ENCODE measurements at regions not wholly inside any gene's neighbourhood (a gene's known extent, or its start where the extent isn't known, plus 50 kb on each side); places are given as distances from the start of the nearest gene placed in this dataset.
"Not testable (repeated sequence)": the region's sequence is repeated elsewhere in the genome, so short reads cannot be mapped to it uniquely, and the experiment has no call there.

DNA sequence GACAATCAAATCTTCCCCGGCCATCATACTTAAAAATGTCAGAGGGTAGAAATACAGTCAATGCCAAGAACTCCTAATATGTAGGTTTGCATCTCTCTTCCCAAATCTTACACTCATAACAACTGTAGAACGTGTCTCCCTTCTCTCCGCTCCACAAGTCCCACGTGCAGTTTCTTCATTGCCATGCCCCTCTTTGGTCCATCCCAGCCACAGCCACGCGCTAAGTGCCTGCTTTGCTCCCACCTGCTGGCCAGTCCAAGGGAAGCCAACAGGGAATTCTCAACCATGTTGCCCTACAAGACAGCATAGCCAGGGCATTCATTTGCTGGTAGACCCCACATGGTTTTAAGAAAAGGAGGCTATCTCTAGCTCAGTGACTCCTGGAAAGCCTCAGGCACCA, 420.6 kb upstream of the ISX start:
- no peak for FAIRE-seq
- TF ChIP-seq SPI1 (IDR thresholded peaks at IDR 0.05; ENCODE audit: low read depth, low read length), result no peak
- no peak for TF ChIP-seq POLR2AphosphoS5 (IDR thresholded peaks at IDR 0.05; ENCODE audit: low read depth, low read length)
- TF ChIP-seq POLR2A (IDR thresholded peaks at IDR 0.05; ENCODE audit: low read depth, low read length), result no peak
- no peak for TF ChIP-seq TAF1 (IDR thresholded peaks at IDR 0.05; ENCODE audit: low read depth, low read length)
- no peak for TF ChIP-seq POU2F2 (IDR thresholded peaks at IDR 0.05; ENCODE audit: low read depth, low read length)
- TF ChIP-seq PAX5 (IDR thresholded peaks at IDR 0.05; ENCODE audit: insufficient read depth, low read length, severe bottlenecking), result no peak
- no peak for DNase-seq (ENCODE audit: insufficient read length, low spot score)

DNA sequence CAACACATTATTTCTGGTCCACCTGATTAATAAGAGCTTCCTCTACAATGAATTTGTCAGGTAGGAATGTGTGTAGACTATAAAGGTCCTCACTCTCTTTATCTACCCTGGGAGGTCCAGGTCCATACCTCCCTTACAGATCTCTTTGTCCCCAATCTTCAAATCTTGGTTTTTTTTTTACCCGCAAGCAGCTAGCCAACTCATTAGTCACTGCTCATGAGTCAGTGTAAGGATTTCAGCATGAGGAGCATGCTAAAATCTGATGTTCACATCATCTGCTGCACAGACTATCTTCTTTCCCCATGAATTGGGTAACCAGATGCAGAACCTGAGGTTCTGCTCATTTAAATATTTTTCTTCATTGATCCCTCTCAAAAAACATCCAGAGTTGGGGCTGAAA, 397.0 kb upstream of the ISX start:
- no peak for TF ChIP-seq PAX5 (IDR thresholded peaks at IDR 0.05; ENCODE audit: insufficient read depth, low read length, severe bottlenecking)
- TF ChIP-seq POLR2A (IDR thresholded peaks at IDR 0.05; ENCODE audit: low read depth, low read length), result no peak
- no peak for TF ChIP-seq POU2F2 (IDR thresholded peaks at IDR 0.05; ENCODE audit: low read depth, low read length)
- TF ChIP-seq POLR2AphosphoS5 (IDR thresholded peaks at IDR 0.05; ENCODE audit: low read depth, low read length), result no peak
- TF ChIP-seq TAF1 (IDR thresholded peaks at IDR 0.05; ENCODE audit: low read depth, low read length), result no peak
- no peak for TF ChIP-seq SPI1 (IDR thresholded peaks at IDR 0.05; ENCODE audit: low read depth, low read length)
- DNase-seq (ENCODE audit: insufficient read length, low spot score) (no peak), FAIRE-seq (no peak)

DNA sequence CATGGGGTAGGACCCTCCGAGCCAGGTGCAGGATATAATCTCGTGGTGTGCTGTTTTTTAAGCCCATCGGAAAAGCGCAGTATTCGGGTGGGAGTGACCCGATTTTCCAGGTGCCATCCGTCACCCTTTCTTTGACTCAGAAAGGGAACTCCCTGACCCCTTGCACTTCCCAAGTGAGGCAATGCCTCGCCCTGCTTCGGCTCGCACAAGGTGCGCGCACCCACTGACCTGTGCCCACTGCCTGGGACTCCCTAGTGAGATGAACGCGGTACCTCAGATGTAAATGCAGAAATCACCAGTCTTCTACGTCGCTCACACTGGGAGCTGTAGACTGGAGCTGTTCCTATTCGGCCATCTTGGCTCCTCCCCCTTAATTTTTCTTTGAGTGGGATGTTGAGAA, 382.9 kb upstream of the ISX start:
- DNase-seq (ENCODE audit: insufficient read length, low spot score); FAIRE-seq: not testable (repeated sequence)

DNA sequence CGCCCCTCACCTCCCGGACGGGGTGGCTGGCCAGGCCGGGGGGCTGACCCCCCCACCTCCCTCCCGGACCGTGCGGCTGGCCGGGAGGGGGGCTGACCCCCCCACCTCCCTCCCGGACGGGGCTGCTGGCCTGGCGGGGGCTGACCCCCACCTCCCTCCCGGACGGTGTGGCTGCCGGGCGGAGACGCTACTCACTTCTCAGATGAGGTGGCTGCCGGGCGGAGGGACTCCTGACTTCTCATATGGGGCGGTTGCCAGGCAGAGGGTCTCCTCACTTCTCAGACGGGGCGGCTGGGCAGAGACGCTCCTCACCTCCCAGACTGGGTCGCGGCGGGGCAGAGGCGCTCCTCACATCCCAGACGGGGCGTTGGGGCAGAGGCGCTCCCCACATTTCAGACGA, 381.7 kb upstream of the ISX start:
- not testable (repeated sequence) for FAIRE-seq; DNase-seq (ENCODE audit: insufficient read length, low spot score)

DNA sequence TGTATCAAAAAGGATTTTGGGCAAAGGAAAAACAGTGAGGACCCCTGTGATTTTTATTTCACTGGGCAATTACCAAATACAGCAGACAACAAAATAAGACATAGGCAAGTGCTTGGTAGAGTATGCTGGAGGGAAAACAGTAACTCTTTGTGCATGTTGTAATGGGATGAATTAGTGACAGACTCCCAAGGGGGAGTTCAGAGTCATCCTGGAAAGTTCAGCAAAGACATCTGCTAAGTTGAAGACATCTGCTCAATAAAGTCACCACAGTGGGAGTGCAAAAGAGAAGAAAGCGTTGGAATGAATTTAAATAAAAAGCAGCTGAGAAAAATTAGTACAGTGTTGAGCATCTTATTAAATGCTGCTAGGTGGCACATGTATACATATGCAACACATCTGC, 378.8 kb upstream of the ISX start:
- TF ChIP-seq POLR2A (IDR thresholded peaks at IDR 0.05; ENCODE audit: low read depth, low read length), result no peak
- DNase-seq (ENCODE audit: insufficient read length, low spot score), result no peak
- no peak for FAIRE-seq

DNA sequence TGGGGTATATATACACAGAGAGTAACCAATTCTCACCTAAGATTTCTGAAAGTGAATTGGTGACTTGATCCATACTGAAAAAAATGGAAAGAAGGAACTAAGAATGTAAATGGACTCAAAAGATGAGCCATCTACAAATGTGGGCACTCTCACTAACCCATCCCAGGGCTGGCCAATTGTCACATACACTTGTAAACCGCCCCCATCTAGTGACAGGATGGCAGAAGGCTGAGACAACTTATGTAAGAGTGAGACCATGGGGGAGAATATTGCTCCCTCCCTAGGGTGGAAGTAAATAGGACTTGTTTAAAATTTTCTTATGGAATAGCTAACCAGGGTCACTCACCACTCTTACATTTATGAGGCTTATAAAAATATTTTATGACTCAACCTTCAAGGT, 377.1 kb upstream of the ISX start:
- TF ChIP-seq PAX5 (IDR thresholded peaks at IDR 0.05; ENCODE audit: insufficient read depth, low read length, severe bottlenecking) (no peak), TAF1 (IDR thresholded peaks at IDR 0.05; ENCODE audit: low read depth, low read length) (no peak), POLR2AphosphoS5 (IDR thresholded peaks at IDR 0.05; ENCODE audit: low read depth, low read length) (no peak), POU2F2 (IDR thresholded peaks at IDR 0.05; ENCODE audit: low read depth, low read length) (no peak), SPI1 (IDR thresholded peaks at IDR 0.05; ENCODE audit: low read depth, low read length) (no peak), POLR2A (IDR thresholded peaks at IDR 0.05; ENCODE audit: low read depth, low read length) (no peak)
- FAIRE-seq (no peak), DNase-seq (ENCODE audit: insufficient read length, low spot score) (no peak)

DNA sequence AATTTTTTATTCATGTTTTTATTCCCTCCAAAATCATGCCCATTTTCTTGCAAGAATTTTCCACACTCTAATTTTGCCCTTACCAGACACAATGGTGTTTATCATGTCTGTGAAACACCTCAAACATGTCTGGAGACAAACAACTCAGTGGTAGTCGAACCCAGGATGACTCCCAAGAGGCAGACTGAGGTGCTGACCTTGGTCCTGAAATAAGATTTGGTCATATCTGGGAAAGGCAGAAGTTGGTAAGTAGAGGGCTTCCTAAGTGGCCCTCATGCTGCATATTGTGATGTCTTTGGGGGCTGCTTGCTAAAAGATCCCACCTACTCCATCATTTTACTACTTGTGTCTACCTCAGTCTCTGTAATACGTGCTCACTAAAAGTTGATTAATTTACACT, 369.4 kb upstream of the ISX start:
- DNase-seq (ENCODE audit: insufficient read length, low spot score), result no peak
- no peak for FAIRE-seq
- TF ChIP-seq POU2F2 (IDR thresholded peaks at IDR 0.05; ENCODE audit: low read depth, low read length), result no peak
- TF ChIP-seq PAX5 (IDR thresholded peaks at IDR 0.05; ENCODE audit: insufficient read depth, low read length, severe bottlenecking), result no peak
- no peak for TF ChIP-seq POLR2A (IDR thresholded peaks at IDR 0.05; ENCODE audit: low read depth, low read length)
- TF ChIP-seq SPI1 (IDR thresholded peaks at IDR 0.05; ENCODE audit: low read depth, low read length), result no peak
- no peak for TF ChIP-seq POLR2AphosphoS5 (IDR thresholded peaks at IDR 0.05; ENCODE audit: low read depth, low read length)
- TF ChIP-seq TAF1 (IDR thresholded peaks at IDR 0.05; ENCODE audit: low read depth, low read length), result no peak

DNA sequence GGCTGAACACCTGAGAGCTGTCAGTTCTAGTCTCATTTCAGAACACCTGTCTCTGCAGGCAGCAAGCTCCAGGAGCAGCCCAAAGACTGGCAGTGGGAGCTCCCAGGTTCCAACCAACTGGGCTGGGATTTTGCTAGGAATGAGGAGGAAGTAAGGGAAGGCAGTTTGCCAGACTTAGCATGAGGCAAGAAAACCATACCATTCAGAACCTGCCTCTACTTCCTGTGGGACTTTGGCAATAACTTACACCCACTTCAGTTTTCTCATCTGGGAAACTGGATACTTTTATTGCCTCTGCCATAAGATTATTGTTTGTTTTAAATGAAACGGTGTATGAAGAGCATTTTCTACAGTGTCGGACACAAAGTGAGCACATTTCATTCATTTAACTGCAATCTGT, 363.7 kb upstream of the ISX start:
- TF ChIP-seq SPI1 (IDR thresholded peaks at IDR 0.05; ENCODE audit: low read depth, low read length), result no peak
- TF ChIP-seq POLR2A (IDR thresholded peaks at IDR 0.05; ENCODE audit: low read depth, low read length), result no peak
- TF ChIP-seq POLR2AphosphoS5 (IDR thresholded peaks at IDR 0.05; ENCODE audit: low read depth, low read length), result no peak
- FAIRE-seq (no peak), DNase-seq (ENCODE audit: insufficient read length, low spot score) (no peak)

DNA sequence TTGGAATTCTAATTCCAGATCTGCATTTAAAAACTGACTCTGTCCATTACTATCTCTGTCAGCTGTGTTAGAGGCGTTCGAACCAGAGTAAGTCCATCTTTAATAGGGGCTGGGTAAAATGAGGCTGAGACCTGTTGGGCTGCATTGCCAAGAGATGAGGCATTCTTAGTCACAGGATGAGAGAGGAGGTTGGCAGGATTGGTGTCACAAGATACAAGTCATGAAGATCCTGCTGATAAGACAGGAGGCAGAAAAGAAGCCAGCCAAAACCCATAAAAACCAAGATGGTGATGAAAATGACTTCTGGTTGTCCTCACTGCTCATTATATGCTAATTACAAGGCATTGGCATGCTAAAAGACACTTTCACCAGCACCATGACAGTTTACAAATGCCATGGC, 356.3 kb upstream of the ISX start:
- no peak for FAIRE-seq
- no peak for TF ChIP-seq PAX5 (IDR thresholded peaks at IDR 0.05; ENCODE audit: insufficient read depth, low read length, severe bottlenecking)
- TF ChIP-seq SPI1 (IDR thresholded peaks at IDR 0.05; ENCODE audit: low read depth, low read length), result no peak
- TF ChIP-seq POLR2A (IDR thresholded peaks at IDR 0.05; ENCODE audit: low read depth, low read length), result no peak
- TF ChIP-seq POLR2AphosphoS5 (IDR thresholded peaks at IDR 0.05; ENCODE audit: low read depth, low read length), result no peak
- no peak for TF ChIP-seq POU2F2 (IDR thresholded peaks at IDR 0.05; ENCODE audit: low read depth, low read length)
- no peak for TF ChIP-seq TAF1 (IDR thresholded peaks at IDR 0.05; ENCODE audit: low read depth, low read length)
- no peak for DNase-seq (ENCODE audit: insufficient read length, low spot score)

DNA sequence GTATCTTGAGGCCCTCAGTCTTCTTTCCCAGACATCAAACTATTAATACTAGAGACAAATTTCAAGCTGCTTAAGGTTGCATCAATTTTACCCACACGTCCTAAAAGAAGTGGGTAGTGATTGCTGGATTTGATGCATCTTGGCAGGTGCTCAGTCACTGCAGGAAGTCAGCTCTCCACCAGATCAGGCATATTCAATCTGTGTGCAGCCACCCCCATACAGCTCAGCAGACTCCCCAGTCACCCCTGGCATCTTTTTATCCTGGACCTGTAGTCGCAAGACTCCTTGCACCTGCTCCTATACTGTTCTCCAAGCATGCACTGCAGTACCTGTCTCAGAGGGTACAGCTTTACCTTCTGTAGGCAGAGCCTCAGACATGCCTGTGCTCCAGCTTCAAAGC, 343.1 kb upstream of the ISX start:
- no peak for FAIRE-seq
- TF ChIP-seq POU2F2 (IDR thresholded peaks at IDR 0.05; ENCODE audit: low read depth, low read length), result no peak
- TF ChIP-seq TAF1 (IDR thresholded peaks at IDR 0.05; ENCODE audit: low read depth, low read length), result no peak
- TF ChIP-seq POLR2A (IDR thresholded peaks at IDR 0.05; ENCODE audit: low read depth, low read length), result no peak
- no peak for TF ChIP-seq POLR2AphosphoS5 (IDR thresholded peaks at IDR 0.05; ENCODE audit: low read depth, low read length)
- no peak for TF ChIP-seq PAX5 (IDR thresholded peaks at IDR 0.05; ENCODE audit: insufficient read depth, low read length, severe bottlenecking)
- no peak for TF ChIP-seq SPI1 (IDR thresholded peaks at IDR 0.05; ENCODE audit: low read depth, low read length)
- DNase-seq (ENCODE audit: insufficient read length, low spot score), result no peak

DNA sequence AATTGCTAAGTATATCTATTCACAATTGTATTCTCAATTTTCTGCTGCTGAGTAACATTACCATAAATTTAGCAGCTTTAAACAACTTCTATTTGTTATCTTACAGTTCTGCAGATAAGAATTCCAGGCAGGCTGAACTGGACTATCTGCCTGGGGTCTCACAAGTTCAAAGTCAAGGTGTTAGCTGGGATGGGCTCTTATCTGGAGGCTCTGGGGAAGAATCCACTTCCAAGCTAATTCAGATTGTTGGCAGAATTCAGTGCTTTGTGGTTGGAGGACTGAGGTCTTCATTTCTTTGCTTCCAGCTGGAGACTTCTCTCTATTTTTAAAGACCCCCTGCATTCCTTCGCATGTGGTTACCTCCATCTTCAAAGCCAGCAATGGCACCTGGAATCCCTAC, 329.9 kb upstream of the ISX start:
- no peak for DNase-seq (ENCODE audit: insufficient read length, low spot score)
- TF ChIP-seq PAX5 (IDR thresholded peaks at IDR 0.05; ENCODE audit: insufficient read depth, low read length, severe bottlenecking), result no peak
- no peak for FAIRE-seq
